Right ventricle myocardium inferior (tissue), 1 donor: ENCODE measurements at regions not wholly inside any gene's neighbourhood (a gene's known extent, or its start where the extent isn't known, plus 50 kb on each side); places are given as distances from the start of the nearest gene placed in this dataset.
"Not testable (repeated sequence)": the region's sequence is repeated elsewhere in the genome, so short reads cannot be mapped to it uniquely, and the experiment has no call there.

Experiments
- ATAC-seq: fragments of 200-7000 bp; cut with Tn5 transposase; one replicate; pipeline ENCODE4 v1.9.1; 2020; ENCODE audit warnings: mild to moderate bottlenecking, moderate library complexity
- DNase-seq: peaks from one replicate; pipeline ENCODE4 v3.0.0; 2021; ENCODE audit errors: missing footprints
- intact Hi-C: fragments of 100-400 bp; cut with DNase I; formaldehyde crosslinking; loops from one replicate; pipeline ENCODE4 v1.11.0; 2022
- donor health status: DM: no; HTN: yes; CAD: no; lungs with severe emphysema.

DNA sequence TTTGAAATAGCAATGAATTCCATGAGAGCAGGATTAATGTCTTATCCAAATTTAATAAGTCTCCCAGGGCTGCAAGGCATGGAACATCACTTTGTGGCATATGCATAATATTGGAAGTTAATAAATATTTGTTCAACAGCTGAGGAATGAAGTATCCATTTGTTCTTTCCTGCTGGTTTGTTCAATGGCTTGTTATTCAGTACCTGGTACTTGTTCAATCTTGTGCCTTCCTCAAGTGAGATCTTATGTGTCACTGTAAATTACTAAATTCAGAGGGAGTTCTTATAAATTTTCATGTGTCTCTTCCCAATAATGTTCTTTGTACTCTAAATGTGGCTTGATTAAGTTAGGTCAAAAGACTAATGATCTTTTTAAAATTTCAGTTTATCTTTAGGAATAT is 1105.5 kb upstream of the SPRY2 start:
- DNase-seq (no peak), ATAC-seq (no peak)
- intact Hi-C loops, result no loop called here

GRCh38 chr13:81442904-81443303 is 1102.0 kb upstream of the SPRY2 start:
- ATAC-seq (no peak), DNase-seq (no peak)
- intact Hi-C loops, result no loop called here

DNA sequence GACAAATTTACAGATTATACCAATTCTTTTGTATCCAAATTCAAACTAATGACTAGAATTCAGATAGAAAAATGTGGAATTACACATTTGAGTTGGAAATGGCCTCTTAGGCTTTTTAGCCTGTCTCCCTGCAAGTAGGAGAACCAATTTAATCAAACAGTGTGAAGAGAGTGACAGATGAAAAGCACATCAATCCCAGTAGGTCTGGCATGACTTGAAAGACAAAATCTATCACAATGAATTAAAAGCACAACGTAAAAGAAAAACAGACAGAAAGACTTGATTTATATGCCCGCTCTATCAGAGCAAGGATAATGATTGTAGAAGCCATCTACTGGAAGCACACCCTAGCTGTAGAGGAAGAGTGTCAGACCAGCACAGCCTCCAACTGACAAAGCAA is 1084.4 kb upstream of the SPRY2 start:
- no peak for ATAC-seq
- intact Hi-C loops, result no loop called here
- DNase-seq, result no peak

GRCh38 chr13:81409284-81409683 is 1068.4 kb upstream of the SPRY2 start:
- DNase-seq (no peak), ATAC-seq (no peak)
- intact Hi-C loops, result no loop called here

DNA sequence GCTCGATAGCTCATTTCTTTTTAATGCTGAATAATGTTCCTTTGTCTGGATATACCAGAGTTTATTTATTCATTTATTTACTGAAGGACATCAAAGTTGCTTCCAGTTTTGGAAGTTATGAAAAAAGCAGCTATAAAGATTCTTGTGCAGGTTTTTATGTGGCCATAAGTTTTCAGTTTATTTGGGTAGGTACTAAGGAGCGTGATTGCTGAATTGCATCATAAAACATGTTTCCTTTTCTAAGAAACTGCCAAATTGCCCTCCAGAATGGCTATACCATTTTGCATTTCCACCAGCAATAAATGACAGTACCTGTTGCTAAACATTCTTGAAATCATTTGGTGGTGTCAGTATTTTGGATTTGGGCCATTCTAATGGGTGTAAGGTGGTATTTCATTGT is 1067.7 kb upstream of the SPRY2 start:
- no peak for DNase-seq
- ATAC-seq, result no peak
- intact Hi-C loops, result no loop called here

DNA sequence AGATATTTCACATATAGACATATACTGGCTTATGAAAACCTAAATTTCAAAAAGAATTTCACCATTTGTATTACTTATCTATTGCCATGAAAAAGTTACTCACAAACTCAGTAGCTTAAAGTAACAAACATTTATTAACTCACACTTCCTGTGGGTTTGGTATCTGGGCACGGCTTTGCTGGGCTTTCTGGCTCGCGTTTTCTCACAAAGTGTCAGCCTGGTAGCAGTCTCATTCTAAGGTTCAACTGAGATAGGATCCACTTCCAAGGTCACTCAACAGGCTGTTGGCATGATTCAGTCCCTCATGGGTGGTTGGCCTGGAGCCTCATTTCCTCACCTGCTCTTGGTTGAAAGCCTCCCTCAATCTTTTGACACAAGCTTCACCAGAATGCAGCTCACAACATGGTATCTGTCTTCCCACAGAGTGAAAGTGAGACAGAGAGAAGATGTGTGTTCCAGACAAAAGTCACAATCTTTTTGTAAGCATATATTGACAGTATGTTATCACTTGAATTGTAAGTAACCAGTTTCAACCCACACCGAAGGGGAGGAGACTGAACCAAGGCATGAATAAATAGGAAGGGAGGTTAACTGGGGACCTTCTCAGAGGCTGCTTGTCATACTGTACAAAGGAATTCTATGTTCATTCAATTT is 1065.8 kb upstream of the SPRY2 start:
- ATAC-seq (no peak), DNase-seq (no peak)
- intact Hi-C loops, result no loop called here

GRCh38 chr13:81406022-81406421 is 1065.1 kb upstream of the SPRY2 start:
- ATAC-seq, result no peak
- no peak for DNase-seq
- intact Hi-C loops, result no loop called here

- DNase-seq, result no peak
- ATAC-seq, result no peak
- intact Hi-C loops, result no loop called here
Observed at GRCh38 chr13:81396192-81396591, 1055.3 kb upstream of the SPRY2 start.

DNA sequence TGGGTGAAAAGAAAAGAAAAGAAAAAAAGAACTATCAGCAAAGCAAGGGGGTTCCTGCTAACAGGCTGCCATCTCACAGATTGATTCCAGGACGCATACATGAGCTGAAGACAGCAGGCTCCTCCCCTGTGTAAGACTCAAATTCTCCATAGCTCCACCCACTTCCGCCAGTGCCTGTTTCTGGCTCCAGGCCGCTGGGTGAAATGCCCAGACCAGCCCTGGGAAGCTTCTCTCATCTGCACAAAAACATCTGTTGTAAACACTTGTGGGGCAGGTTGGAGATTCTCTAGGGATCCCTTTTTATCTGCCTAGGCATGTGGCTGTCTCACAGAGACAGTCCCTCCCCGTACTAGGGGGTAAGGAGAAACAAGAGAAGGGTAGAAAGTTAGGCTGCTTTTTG is 1054.4 kb upstream of the SPRY2 start:
- DNase-seq (peak; percentile 15), ATAC-seq (no peak)
- intact Hi-C loops, result no loop called here

- DNase-seq, result no peak
- no peak for ATAC-seq
- intact Hi-C loops, result no loop called here
Observed at GRCh38 chr13:81394640-81395039, 1053.7 kb upstream of the SPRY2 start.

DNA sequence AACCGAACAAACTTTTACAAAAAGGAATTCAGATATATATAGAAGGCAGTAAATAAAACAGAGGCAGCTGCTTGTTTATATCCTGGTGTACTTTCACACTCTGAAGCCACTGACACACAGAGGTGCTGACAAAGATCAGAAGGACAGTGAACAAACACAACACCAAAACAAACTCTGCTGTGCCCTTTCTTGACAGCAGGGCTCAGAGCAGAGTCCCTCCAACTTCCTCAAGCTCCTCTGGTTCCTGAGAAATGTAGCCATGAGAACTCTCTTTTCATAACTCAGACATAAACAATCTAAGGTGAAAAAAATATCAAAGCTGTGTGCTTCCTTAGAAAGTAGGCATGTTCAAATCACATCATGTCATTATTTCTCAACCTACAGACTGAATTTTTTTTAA is 1052.8 kb upstream of the SPRY2 start:
- no peak for ATAC-seq
- intact Hi-C loops, result no loop called here
- no peak for DNase-seq

GRCh38 chr13:81393110-81393509 is 1052.2 kb upstream of the SPRY2 start:
- no peak for DNase-seq
- ATAC-seq, result no peak
- intact Hi-C loops, result no loop called here

GRCh38 chr13:81388400-81388799 is 1047.5 kb upstream of the SPRY2 start:
- intact Hi-C loops, result no loop called here
- DNase-seq (no peak), ATAC-seq (no peak)

- ATAC-seq, result no peak
- no peak for DNase-seq
- intact Hi-C loops, result no loop called here
Observed at GRCh38 chr13:81383444-81383843, 1042.5 kb upstream of the SPRY2 start.

- ATAC-seq (no peak), DNase-seq (no peak)
- intact Hi-C loops, result no loop called here
Observed at GRCh38 chr13:81382246-81382645, 1041.3 kb upstream of the SPRY2 start.

- intact Hi-C loops, result no loop called here
- no peak for DNase-seq
- ATAC-seq, result no peak
Observed at GRCh38 chr13:81381560-81381959, 1040.6 kb upstream of the SPRY2 start.

DNA sequence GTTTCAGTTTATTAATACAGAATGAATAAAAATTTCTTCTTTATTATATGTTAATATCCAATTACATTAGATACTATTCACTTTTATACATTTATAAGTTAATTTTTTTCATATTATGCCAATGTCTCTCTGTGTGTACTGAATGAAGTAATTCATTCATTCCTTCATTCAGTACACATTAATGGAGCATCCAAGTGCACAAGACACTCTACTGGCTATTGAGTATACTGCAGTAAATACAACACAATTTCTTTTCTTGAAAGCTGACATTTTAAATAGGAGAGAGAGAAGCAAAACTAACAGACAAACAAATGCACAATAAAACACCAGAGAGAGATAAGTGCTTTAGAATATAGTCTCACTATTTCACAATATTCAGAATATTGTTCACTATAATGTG is 1038.3 kb upstream of the SPRY2 start:
- DNase-seq (no peak), ATAC-seq (no peak)
- intact Hi-C loops, result no loop called here

- DNase-seq (no peak), ATAC-seq (no peak)
- intact Hi-C loops, result no loop called here
Observed at GRCh38 chr13:81377921-81378320, 1037.0 kb upstream of the SPRY2 start.

GRCh38 chr13:81375709-81376108 is 1034.8 kb upstream of the SPRY2 start:
- DNase-seq (no peak), ATAC-seq (no peak)
- intact Hi-C loops, result no loop called here

GRCh38 chr13:81362711-81363110 is 1021.8 kb upstream of the SPRY2 start:
- DNase-seq, ATAC-seq, intact Hi-C loops: not testable (repeated sequence)

DNA sequence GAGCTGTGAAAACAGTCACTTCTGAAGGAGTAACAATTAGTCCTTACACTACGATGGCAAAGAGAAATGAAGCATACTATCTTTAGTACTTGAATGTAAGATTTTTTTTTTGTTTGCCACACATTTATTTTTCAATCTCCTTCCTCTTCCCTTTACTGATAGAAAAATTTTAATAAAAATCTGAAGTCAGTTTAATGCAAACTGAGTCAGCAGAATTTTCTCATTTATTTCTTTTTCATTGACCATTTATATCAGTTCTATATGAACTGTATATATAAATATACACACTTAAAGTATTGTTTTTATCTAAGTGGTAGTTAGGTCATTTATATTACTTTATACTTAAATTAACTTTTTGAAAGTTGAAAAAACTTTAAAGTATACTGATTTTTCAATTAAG is 1009.1 kb upstream of the SPRY2 start:
- no peak for DNase-seq
- ATAC-seq, result no peak
- intact Hi-C loops, result no loop called here
